SK-N-SH (cell line): ENCODE measurements at regions not wholly inside any gene's neighbourhood (a gene's known extent, or its start where the extent isn't known, plus 50 kb on each side); places are given as distances from the start of the nearest gene placed in this dataset.

ENCODE experiments used
- RFX5 ChIP-seq: IDR thresholded peaks from 2 replicates; pipeline ENCODE4 v1.6.1; 2012; ENCODE audit warnings: mild to moderate bottlenecking, improper control_type of control experiment, low read length
- TEAD4 ChIP-seq: IDR thresholded peaks from 2 replicates; pipeline ENCODE4 v1.4.0; 2012; ENCODE audit warnings: mild to moderate bottlenecking, borderline replicate concordance; ENCODE audit not compliant: insufficient read depth

GRCh38 chr4:23332313-23332712 lies 557.5 kb downstream of the PPARGC1A start:
- TF ChIP-seq TEAD4 (no peak), RFX5 (no peak)
